Breast epithelium (tissue), 3 donors: ENCODE measurements at regions not wholly inside any gene's neighbourhood (a gene's known extent, or its start where the extent isn't known, plus 50 kb on each side); places are given as distances from the start of the nearest gene placed in this dataset.

Source experiments
- POLR2A ChIP-seq: fragments of 450-650 bp; IDR thresholded peaks from one replicate; pipeline ENCODE4 v1.6.1; 2016; ENCODE audit warnings: antibody characterized with exemption, mild to moderate bottlenecking, moderate library complexity
- TF ChIP-seq, protein P1 (sequence below), 3 donors: fragments of 450-650 bp; IDR thresholded peaks; one replicate each; pipeline ENCODE4 v1.5.1; 2016 to 2017; ENCODE audit warnings: antibody characterized with exemption in 3 of 3, mild to moderate bottlenecking in 3 of 3, moderate library complexity in 3 of 3

DNA sequence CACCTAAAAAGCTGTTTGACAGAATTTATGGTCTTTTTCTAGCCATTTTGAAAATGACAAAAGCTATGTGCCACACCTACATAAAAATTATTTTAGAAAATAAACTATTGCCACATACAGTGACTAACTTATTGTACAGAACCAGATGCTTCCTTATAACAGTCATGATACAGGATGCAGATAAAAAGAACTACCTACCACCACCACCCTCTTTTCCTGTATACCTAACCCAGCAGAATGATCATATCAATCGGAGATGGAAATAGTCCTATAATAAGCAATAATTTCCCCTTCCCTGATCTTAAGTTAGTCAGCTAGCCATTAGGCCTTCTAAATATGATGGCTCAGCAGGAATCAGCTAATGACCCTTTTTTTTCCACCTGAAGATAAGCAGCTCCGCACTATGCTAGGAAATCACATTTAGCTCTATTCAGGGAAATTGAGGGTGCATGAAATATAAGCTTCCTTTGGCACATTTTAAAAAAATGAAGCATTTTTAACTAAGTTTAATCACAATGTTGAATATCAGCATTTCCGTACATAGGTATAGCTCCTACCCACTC is 155.5 kb upstream of the SETMAR start:
- TF ChIP-seq, protein P1, sequence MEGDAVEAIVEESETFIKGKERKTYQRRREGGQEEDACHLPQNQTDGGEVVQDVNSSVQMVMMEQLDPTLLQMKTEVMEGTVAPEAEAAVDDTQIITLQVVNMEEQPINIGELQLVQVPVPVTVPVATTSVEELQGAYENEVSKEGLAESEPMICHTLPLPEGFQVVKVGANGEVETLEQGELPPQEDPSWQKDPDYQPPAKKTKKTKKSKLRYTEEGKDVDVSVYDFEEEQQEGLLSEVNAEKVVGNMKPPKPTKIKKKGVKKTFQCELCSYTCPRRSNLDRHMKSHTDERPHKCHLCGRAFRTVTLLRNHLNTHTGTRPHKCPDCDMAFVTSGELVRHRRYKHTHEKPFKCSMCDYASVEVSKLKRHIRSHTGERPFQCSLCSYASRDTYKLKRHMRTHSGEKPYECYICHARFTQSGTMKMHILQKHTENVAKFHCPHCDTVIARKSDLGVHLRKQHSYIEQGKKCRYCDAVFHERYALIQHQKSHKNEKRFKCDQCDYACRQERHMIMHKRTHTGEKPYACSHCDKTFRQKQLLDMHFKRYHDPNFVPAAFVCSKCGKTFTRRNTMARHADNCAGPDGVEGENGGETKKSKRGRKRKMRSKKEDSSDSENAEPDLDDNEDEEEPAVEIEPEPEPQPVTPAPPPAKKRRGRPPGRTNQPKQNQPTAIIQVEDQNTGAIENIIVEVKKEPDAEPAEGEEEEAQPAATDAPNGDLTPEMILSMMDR (IDR thresholded peaks at IDR 0.05), result no peak
- no peak for TF ChIP-seq POLR2A
